ENCODE measurements at regions not wholly inside any gene's neighbourhood (a gene's known extent, or its start where the extent isn't known, plus 50 kb on each side); places are given as distances from the start of the nearest gene placed in this dataset.

DNA sequence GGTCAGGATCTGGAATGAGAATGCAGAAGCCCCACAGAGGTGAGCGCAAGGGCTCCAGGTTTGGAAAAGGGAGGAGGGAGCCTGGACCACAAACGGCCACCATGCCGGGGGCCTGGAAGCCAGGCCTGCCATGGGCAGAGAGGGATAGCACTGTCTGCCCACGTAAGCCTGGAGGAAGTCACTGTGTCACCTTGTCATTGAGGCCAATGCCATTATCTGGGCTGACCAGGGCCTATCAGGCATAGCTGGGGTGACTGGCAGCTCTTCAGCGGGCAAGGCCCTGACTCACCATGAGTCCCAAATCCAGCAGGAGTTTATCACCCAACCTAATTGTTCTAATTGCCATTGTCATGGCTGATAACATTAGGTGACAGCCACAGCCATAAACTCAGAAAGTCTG is 84.6 kb downstream of the MATN1 start:
- FAIRE-seq (no peak), ATAC-seq (no peak), DNase-seq (ENCODE audit: low read depth, low spot score) (no peak)
- RAD21 ChIA-PET (ENCODE audit: unreplicated experiment) = no interaction called here
- SMC1A ChIA-PET (ENCODE audit: uncharacterized antibody, unreplicated experiment) = no interaction called here
- Histone ChIP-seq H4K20me1 (ENCODE audit: control insufficient read depth, insufficient read depth) (no peaks in the 10 kb centered on the region), H3K27me3 (replicated peaks in 1 of 2; ENCODE audit: control insufficient read depth in 2 of 2, insufficient read depth in 2 of 2, low read length in 1 of 2) (no peaks in the 10 kb centered on the region; a peak in 2 of 4 replicates), H3K79me2 (ENCODE audit: control insufficient read depth, insufficient read depth, low read length) (no peaks in the 10 kb centered on the region), H3K9me3 (replicated peaks; ENCODE audit: control insufficient read depth, insufficient read depth, low read length) (no peaks in the 10 kb centered on the region), H2AFZ (ENCODE audit: control insufficient read depth, low read depth, low read length) (no peak overlapping the region), H3K4me3 (no peak overlapping the region), H3K36me3 (ENCODE audit: control insufficient read depth in 2 of 2, insufficient read depth in 2 of 2, low read length in 1 of 2) (no peaks in the 10 kb centered on the region), H3K4me1 (ENCODE audit: control insufficient read depth, insufficient read depth, low read length) (no peaks in the 10 kb centered on the region), H3K9ac (ENCODE audit: control insufficient read depth, insufficient read depth, low read length) (no peak overlapping the region), H3K4me2 (ENCODE audit: control insufficient read depth, insufficient read depth) (no peak overlapping the region), H3K27ac (ENCODE audit: control insufficient read depth, insufficient read depth) (no peak overlapping the region)
- 3% methylated on average over 5 of the region's 5 CpGs for WGBS (ENCODE audit: insufficient coverage, insufficient replicate concordance, low lambda C conversion rate, missing lambda C conversion rate)
- BruUV-seq (replicated peaks) = no TSS peak
- CTCF ChIA-PET = no interaction called here
- TF ChIP-seq, protein P1, sequence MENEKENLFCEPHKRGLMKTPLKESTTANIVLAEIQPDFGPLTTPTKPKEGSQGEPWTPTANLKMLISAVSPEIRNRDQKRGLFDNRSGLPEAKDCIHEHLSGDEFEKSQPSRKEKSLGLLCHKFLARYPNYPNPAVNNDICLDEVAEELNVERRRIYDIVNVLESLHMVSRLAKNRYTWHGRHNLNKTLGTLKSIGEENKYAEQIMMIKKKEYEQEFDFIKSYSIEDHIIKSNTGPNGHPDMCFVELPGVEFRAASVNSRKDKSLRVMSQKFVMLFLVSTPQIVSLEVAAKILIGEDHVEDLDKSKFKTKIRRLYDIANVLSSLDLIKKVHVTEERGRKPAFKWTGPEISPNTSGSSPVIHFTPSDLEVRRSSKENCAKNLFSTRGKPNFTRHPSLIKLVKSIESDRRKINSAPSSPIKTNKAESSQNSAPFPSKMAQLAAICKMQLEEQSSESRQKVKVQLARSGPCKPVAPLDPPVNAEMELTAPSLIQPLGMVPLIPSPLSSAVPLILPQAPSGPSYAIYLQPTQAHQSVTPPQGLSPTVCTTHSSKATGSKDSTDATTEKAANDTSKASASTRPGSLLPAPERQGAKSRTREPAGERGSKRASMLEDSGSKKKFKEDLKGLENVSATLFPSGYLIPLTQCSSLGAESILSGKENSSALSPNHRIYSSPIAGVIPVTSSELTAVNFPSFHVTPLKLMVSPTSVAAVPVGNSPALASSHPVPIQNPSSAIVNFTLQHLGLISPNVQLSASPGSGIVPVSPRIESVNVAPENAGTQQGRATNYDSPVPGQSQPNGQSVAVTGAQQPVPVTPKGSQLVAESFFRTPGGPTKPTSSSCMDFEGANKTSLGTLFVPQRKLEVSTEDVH (IDR thresholded peaks at IDR 0.05; ENCODE audit: low read depth, partially characterized antibody) = no peak
- TF ChIP-seq HDAC2 (IDR thresholded peaks at IDR 0.05) (no peak), RB1 (IDR thresholded peaks at IDR 0.05; ENCODE audit: borderline replicate concordance) (no peak), MEF2B (IDR thresholded peaks at IDR 0.05; ENCODE audit: partially characterized antibody, poor library complexity, severe bottlenecking) (no peak), SUZ12 (IDR thresholded peaks at IDR 0.05; ENCODE audit: unreplicated experiment) (no peak), JUND (IDR thresholded peaks at IDR 0.05; ENCODE audit: low read depth, low read length) (no peak), NBN (IDR thresholded peaks at IDR 0.05) (no peak), RUNX3 (IDR thresholded peaks at IDR 0.05; ENCODE audit: low read length) (no peak), POU2F2 (IDR thresholded peaks at IDR 0.05; ENCODE audit: borderline replicate concordance, low read depth, low read length) (no peak), SMAD1 (IDR thresholded peaks at IDR 0.05; ENCODE audit: low read depth, partially characterized antibody) (no peak), POLR2A (IDR thresholded peaks at IDR 0.05; ENCODE audit: low read depth, low read length) (no peak), MTA3 (IDR thresholded peaks at IDR 0.05; ENCODE audit: borderline replicate concordance, low read length) (no peak), YBX1 (IDR thresholded peaks at IDR 0.05) (no peak), IRF4 (IDR thresholded peaks at IDR 0.05; ENCODE audit: low read depth, low read length) (no peak), POLR2AphosphoS2 (IDR thresholded peaks at IDR 0.05; ENCODE audit: low read depth, low read length) (no peak), NFYB (IDR thresholded peaks at IDR 0.05; ENCODE audit: insufficient read depth, low read depth, low read length) (no peak), YY1 (IDR thresholded peaks at IDR 0.05; ENCODE audit: low read depth, low read length) (no peak), DPF2 (IDR thresholded peaks at IDR 0.05) (no peak)
- TF ChIP-seq, protein P2, sequence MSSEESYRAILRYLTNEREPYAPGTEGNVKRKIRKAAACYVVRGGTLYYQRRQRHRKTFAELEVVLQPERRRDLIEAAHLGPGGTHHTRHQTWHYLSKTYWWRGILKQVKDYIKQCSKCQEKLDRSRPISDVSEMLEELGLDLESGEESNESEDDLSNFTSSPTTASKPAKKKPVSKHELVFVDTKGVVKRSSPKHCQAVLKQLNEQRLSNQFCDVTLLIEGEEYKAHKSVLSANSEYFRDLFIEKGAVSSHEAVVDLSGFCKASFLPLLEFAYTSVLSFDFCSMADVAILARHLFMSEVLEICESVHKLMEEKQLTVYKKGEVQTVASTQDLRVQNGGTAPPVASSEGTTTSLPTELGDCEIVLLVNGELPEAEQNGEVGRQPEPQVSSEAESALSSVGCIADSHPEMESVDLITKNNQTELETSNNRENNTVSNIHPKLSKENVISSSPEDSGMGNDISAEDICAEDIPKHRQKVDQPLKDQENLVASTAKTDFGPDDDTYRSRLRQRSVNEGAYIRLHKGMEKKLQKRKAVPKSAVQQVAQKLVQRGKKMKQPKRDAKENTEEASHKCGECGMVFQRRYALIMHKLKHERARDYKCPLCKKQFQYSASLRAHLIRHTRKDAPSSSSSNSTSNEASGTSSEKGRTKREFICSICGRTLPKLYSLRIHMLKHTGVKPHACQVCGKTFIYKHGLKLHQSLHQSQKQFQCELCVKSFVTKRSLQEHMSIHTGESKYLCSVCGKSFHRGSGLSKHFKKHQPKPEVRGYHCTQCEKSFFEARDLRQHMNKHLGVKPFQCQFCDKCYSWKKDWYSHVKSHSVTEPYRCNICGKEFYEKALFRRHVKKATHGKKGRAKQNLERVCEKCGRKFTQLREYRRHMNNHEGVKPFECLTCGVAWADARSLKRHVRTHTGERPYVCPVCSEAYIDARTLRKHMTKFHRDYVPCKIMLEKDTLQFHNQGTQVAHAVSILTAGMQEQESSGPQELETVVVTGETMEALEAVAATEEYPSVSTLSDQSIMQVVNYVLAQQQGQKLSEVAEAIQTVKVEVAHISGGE (CRISPR knock-in tag; IDR thresholded peaks at IDR 0.05) = no peak
- intact Hi-C loops (cut with micrococcal nuclease; ENCODE audit: unreplicated experiment) = no loop called here
- in situ Hi-C loops (cut with MboI) = no loop called here
- POLR2A ChIA-PET = no interaction called here
